Activated T-helper 1 cell treated with anti-CD3 and anti-CD28 coated beads, Interleukin-12 subunit alpha, Interleukin-12 subunit beta, Interleukin-2, Interleukin-4 antibody, amounts not matched to agents 30 ng/mL and 10 ng/mL and 1 ng/mL, durations not matched to agents 14 hours and 24 hours and 36 hours (primary cell): ENCODE measurements at regions not wholly inside any gene's neighbourhood (a gene's known extent, or its start where the extent isn't known, plus 50 kb on each side); places are given as distances from the start of the nearest gene placed in this dataset.

Experiments used
- DNase-seq: peaks from one replicate; pipeline ENCODE4 v3.0.0; 2021; ENCODE audit warnings: low spot score
- H3K27ac Mint-ChIP-seq: one replicate; pipeline ENCODE4 v1.8.0; 2021; ENCODE audit warnings: mild to moderate bottlenecking, mixed read lengths
- H3K27me3 Mint-ChIP-seq: one replicate; pipeline ENCODE4 v1.8.0; 2022; ENCODE audit warnings: mild to moderate bottlenecking, moderate library complexity, mixed read lengths; ENCODE audit not compliant: insufficient read depth
- H3K36me3 Mint-ChIP-seq: one replicate; pipeline ENCODE4 v1.8.0; 2021; ENCODE audit warnings: low read depth, mixed read lengths
- H3K4me1 Mint-ChIP-seq: one replicate; pipeline ENCODE4 v1.8.0; 2021; ENCODE audit warnings: low read depth, mixed read lengths
- H3K4me3 Mint-ChIP-seq: one replicate; pipeline ENCODE4 v1.8.0; 2021; ENCODE audit warnings: mild to moderate bottlenecking, moderate library complexity, mixed read lengths
- H3K9me3 Mint-ChIP-seq: one replicate; pipeline ENCODE4 v1.8.0; 2021; ENCODE audit warnings: mixed read lengths
- intact Hi-C: fragments of 100-400 bp; cut with micrococcal nuclease; formaldehyde crosslinking; loops from one replicate; pipeline ENCODE4 v1.15.1; 2024

GRCh38 chr5:129821477-129822131 is 73.7 kb downstream of the MINAR2 start:
- H3K4me3 Mint-ChIP-seq = no peak overlapping the region
- no peaks in the 10 kb centered on the region for H3K9me3 Mint-ChIP-seq
- DNase-seq = no peak
- H3K36me3 Mint-ChIP-seq = no peaks in the 10 kb centered on the region
- H3K4me1 Mint-ChIP-seq = no peaks in the 10 kb centered on the region
- intact Hi-C loops = no loop called here
- H3K27me3 Mint-ChIP-seq = no peaks in the 10 kb centered on the region
- H3K27ac Mint-ChIP-seq = no peak overlapping the region

- H3K36me3 Mint-ChIP-seq = no peaks in the 10 kb centered on the region
- no peak overlapping the region for H3K27ac Mint-ChIP-seq
- H3K4me1 Mint-ChIP-seq = no peaks in the 10 kb centered on the region
- intact Hi-C loops = no loop called here
- H3K9me3 Mint-ChIP-seq = no peaks in the 10 kb centered on the region
- no peak for DNase-seq
- H3K27me3 Mint-ChIP-seq = no peaks in the 10 kb centered on the region
- H3K4me3 Mint-ChIP-seq = no peak overlapping the region
These were observed 74.0 kb upstream of the CHSY3 start for GRCh38 chr5:129830288-129830687.

- no peaks in the 10 kb centered on the region for H3K36me3 Mint-ChIP-seq
- H3K27ac Mint-ChIP-seq = no peak overlapping the region
- H3K9me3 Mint-ChIP-seq = no peaks in the 10 kb centered on the region
- H3K27me3 Mint-ChIP-seq = no peaks in the 10 kb centered on the region
- no peak overlapping the region for H3K4me3 Mint-ChIP-seq
- intact Hi-C loops = no loop called here
- DNase-seq = no peak
- no peaks in the 10 kb centered on the region for H3K4me1 Mint-ChIP-seq
These were observed 67.9 kb upstream of the CHSY3 start for GRCh38 chr5:129836321-129836720.

- no peaks in the 10 kb centered on the region for H3K27me3 Mint-ChIP-seq
These were observed 59.5 kb upstream of the CHSY3 start for GRCh38 chr5:129844764-129845163.

DNA sequence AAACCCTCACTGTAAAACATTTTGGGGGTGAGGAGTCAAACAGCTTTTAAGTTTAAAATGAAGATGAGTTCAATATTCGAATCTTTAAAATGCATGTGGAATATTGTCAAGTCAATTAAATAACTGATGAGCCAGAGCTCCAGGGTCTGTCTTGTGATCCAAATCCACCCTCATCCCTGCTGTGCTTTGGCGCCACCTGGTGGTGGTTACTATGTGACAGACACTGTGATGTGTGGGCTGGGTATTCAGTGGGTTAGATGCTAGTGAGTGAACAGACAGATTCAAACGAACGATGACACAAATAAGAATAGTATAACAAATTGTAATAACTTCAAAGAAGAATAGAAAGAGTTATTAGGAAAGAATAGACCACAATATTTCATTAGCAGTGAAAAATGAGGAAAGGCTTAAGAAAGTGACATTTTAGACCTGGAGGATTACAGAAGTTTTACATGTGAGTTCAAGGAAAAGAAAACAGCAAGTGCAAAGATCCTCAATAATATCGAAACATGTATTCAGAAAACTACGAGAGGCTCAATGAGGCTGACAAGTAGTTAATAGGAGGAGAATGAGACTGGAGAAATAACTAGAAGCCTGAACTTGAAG is 51.4 kb upstream of the CHSY3 start:
- DNase-seq = peak; percentile 35
- Mint-ChIP-seq H3K27me3 (peaks cover 2% of the 10 kb centered on the region), H3K27ac (no peak overlapping the region), H3K4me1 (no peaks in the 10 kb centered on the region), H3K4me3 (no peak overlapping the region), H3K36me3 (no peaks in the 10 kb centered on the region), H3K9me3 (no peaks in the 10 kb centered on the region)
- intact Hi-C loops = loop anchor here (1.0 to 5.0 kb wide), 3 partner anchors 82 to 1640 kb away; no protein-coding TSS in a partner anchor

More at GRCh38 chr5:129844764-129845163, 59.5 kb upstream of the CHSY3 start:
- no peak for DNase-seq
- Mint-ChIP-seq H3K4me3 (no peak overlapping the region), H3K27ac (no peak overlapping the region), H3K9me3 (no peaks in the 10 kb centered on the region), H3K4me1 (no peaks in the 10 kb centered on the region), H3K36me3 (no peaks in the 10 kb centered on the region)
- intact Hi-C loops = no loop called here

DNA sequence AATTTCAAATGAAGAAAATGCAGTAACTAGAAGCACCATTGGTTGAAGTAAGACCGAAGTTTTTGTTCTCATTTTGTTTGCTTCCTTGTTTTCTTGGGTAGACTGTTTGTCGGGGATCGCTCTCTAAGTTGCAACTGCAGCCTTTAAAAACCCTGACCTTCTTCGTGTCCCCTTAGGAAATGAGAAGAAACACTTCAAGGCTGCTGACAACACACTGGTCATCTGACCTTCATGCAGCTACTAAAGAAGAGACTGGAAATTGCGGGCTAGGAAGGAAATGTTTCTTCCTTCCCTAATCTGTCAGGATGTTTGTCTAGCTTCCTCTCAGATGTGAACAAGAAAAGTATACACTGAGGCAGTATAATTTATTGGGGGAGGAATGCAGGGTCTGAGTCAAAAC is 50.7 kb upstream of the CHSY3 start:
- Mint-ChIP-seq H3K27me3 (peaks cover 2% of the 10 kb centered on the region), H3K36me3 (no peaks in the 10 kb centered on the region), H3K9me3 (no peaks in the 10 kb centered on the region), H3K4me3 (no peak overlapping the region), H3K4me1 (no peaks in the 10 kb centered on the region), H3K27ac (no peak overlapping the region)
- no peak for DNase-seq
- intact Hi-C loops = loop anchor here (2.0 to 5.0 kb wide), 2 partner anchors 1259 to 1641 kb away; no protein-coding TSS in a partner anchor
